SK-N-DZ (cell line): ENCODE measurements at regions not wholly inside any gene's neighbourhood (a gene's known extent, or its start where the extent isn't known, plus 50 kb on each side); places are given as distances from the start of the nearest gene placed in this dataset.
A peak's percentile ranks its signal among the peaks of the same experiment; 100 is the strongest.

Source experiments
- DNase-seq: peaks from one replicate; pipeline ENCODE4 v3.0.0-alpha.2; 2015; ENCODE audit warnings: low spot score

DNA sequence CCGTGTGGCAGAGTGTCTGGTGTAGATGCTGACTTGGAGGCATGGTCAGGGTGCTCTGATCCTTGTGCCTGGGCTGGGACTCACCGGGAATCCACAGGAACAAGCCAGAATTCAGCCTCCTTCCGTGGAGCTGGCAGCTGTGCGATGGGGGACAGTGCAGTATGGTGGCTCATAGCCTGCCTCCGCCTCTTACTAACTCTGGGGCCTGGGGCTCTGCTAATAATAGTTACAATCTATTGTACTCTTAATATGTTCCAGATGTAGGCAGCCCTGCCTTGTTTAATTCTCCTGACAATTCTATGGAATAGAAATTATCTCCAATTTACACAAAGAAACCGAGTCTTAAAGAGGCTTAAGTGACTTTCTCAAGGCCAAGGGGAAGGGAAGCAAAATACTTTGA lies 77.6 kb downstream of the PCDH1 start:
- no peak for DNase-seq

DNA sequence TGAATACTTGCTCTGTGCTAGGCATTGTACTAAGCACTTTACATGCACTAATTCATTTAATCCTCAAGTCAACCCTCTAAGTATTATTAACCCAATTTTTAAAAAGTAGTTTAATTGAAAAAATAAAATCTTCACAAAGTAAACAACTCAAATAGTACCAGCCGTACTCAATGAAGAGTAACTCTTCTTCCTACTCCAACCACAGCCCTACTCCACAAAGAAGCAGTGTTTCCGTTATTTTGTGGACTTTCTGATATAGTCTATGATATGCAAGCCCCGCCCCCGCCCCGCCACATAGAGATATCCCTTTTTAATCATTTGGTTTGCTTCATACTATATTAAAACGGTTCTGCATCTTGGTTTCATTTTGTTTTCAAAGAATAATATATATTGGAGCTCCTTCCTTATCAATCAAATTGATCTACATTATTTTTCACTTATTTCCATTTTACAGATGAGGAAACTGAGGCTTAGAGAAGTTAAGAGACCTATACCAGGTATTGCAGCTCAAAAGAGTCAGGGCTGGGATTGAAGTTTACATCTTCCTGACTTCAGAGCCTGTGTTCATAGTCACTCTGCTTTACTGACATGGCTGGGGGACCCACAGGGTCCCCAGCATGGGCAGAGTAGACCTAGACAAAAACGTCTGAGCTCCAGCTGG lies 78.6 kb downstream of the PCDH1 start:
- DNase-seq, result no peak

DNA sequence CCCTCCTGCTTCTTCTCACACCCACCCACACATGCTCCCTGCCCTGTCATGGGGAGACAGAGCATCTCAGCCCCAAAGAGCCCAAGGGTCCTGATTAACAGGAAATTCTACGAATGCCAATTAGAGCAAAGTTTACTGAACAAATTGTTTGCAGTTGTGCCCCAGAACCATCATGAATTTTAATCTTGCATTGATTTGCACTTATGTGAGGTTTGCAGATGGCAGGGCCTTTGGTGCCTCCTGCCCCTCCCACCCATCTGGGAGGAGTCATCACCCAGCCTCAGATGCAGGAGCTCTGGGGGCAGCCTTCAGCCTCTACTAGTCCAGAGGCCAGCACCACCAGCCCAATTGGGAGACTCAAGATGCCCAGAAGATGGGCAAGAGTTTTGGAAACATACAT lies 80.8 kb downstream of the PCDH1 start:
- no peak for DNase-seq

DNA sequence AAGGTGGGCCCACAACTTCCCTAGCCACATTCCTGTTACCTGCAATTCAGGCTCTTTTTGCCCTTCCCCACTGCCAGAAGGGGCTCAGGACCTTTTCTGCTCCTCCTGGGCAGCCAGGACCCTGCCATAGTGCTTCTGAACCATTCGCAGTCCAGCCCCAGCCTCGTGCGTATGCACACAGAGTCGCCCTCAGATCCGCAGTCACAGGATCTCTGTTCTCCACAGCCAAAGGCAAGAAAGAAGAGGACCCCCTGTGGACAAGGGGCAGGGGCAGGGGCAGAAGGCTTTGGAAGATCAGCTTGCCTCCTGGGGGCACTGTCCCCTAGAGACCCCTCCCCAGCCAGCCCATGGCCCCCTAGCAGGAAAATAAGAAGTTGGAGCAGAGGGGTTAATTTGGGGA lies 82.8 kb downstream of the PCDH1 start:
- DNase-seq, result no peak

DNA sequence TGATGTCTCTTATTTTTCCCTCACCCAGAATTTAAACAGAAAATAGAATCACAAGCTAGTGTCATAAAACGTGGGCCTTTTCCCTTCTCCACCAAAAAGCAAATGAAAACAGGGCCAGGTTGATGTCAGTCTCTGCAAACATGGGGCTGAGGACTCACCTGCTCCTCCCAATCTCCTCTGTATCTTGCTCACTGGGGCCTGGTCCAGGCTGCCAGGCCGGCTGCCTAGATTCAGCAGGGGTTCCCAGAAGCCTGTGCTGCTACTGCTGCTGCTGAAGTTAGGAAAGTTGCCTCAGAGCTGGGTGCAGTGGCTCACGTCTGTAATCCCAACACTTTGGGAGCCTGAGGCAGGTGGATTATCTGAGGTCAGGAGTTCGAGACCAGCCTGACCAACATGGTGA lies 84.3 kb downstream of the PCDH1 start:
- DNase-seq, result no peak

DNA sequence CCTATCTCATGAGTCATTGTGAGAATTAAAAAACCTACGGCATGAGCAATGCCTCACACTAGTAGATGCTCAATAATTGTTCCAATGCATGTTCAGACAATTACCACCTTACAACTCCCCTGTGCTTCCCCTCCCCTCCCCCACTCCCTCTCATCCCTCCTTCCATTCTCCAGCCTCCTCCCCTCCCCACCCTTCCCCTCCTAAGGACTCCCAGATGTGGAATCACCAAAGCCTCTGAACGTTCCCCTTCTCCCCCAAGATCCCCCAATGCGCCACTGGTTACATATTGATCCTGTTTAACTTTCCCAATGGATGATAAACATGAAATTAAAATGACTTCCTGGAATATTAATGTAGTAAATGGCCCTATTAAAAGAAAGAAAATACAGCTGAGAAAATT lies 84.8 kb downstream of the PCDH1 start:
- DNase-seq, result no peak

DNA sequence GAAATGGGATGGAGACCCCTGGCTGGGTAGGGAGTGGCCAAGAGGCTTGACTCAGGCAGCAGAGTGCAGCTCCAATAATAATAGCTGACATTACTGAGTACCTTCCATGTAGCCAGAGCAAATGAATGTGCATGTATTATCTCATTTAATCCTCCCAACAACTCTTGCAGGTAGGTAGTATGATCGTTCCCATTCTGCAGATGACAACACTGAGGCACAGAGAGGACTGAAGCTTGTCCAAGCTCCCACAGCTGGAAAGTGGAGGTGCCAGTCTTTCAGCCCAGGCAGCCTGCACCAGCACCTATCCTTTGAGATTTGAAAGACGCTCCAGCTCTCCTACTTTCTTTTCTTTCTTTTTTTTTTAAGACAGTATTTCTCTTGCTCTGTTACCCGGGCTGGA lies 87.6 kb downstream of the PCDH1 start:
- DNase-seq, result no peak

DNA sequence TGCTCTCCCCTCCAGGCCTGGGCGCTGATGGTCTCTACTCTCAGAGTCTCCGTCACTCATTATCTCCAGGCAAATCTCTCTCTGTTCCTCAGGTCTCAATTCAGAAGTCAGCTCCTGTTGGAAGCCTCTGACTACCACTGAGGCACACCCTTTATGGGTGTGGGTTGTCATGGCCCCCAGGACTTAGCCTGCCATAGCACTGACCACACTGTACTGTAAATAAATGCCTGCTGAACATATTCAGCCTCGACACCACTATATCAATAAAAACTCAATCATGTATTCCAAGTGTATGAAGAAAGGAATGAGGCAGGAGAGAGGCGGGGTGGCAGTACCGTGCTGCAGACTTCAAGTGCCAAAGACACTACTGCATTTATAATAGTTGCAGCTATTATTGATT lies 88.9 kb downstream of the PCDH1 start:
- no peak for DNase-seq

DNA sequence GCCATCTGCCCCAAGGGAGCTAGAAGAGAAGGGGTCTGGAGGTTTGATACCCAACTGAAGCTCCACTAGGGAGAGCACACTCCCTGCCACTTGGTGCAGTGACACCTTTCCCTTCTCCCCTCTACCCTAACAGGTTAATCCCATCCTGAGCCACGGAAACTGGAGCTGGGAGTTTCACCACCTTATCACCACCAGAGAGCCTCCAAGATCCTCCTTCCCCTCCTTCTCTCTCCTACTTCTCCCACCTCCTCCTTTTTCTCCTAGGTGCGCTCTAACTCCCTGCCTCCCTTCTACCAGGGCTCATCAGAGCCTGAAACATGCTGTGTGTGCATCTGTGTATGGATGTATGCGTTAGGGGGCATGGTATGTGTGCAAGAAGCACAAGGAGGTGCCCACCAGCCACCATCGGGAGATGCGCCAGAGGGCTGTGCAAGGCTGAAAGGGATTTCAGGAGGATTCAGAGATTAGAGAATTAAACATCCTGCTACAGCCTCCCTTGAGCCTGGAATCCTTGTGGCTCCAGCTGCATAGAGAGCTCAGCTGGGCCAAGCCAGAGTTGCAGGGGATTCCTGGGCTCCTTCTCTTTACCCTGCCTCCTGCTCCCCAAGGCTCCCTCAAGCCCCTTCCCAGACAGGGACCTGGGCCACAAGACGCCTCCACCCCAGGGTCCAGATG lies 89.8 kb downstream of the PCDH1 start:
- no peak for DNase-seq

DNA sequence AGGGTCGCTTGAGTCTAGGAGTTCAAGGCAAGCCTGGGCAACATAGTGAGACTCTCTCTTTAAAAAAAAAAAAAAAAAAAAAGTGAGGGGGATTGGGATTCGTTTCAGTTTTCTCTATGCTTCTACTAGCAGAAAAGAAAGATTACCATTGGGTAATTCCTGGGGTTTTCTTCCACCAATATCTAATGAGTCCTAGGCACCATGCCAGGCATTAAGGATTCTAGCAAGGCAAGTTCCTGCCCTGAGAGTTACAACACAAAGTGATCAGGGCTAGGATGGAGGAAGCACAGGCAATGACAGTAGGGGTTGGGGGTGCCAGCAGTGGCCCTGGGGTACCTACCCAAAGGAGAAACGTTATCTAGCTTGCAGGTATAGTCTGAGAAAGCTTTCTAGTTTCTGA lies 90.8 kb downstream of the PCDH1 start:
- DNase-seq, result no peak

DNA sequence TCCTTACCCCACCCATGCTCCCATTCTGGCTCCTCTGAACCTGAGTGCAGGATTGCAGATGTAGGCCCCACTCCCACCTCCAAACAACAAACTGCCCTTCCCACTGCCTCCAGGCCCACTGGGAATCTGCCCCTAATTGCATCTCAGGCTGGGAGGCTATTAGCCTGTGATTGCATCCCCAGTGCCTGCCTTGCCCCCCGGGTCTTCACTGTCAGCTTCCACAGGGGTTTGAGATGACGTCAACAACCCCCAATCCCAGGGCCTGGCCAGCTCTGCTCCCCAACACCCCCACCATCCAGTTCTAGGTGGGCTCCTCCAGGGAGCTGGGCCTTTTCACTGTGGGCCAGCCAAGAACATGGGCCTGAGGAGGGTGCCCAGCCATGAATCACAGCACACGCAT lies 91.5 kb downstream of the PCDH1 start:
- no peak for DNase-seq

DNA sequence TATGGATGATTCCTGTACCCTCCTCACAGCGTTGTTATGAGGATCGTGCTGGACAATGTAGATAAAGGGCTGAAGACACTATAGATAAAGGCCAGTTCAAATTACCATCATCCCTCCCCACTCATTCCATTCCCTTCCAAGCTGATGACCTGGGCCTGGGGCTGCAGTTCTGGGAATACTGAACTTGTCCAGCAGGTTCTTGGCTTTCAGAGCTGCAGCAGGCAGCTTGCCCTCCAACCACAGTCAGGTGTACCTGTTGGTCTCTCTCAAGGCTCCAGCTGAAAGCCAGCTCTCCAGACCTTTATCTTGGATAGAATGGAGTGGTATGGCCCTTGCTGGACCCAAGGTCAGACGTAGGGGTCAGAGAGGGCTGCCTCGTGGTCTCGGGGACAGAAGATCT lies 92.5 kb downstream of the PCDH1 start:
- no peak for DNase-seq

DNA sequence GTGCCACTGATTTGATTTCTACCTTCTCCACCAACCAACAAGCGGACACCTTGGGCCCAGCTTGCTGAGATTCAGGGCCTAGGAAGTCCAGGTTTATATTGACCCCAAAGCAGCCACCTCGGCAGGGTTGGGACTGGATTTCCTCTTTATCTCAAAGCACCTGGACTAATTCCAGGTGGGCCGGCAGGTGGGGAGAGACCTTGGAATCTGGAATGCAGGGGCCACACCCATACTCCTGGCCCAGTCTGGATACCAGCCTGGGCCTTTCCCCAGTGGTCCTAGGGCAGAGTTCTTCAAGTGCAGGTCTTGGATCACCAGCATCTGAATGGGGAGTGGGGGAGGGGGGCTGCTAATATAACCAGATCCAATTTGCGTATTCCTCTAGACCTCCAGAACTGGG lies 93.1 kb downstream of the PCDH1 start:
- DNase-seq, result no peak

DNA sequence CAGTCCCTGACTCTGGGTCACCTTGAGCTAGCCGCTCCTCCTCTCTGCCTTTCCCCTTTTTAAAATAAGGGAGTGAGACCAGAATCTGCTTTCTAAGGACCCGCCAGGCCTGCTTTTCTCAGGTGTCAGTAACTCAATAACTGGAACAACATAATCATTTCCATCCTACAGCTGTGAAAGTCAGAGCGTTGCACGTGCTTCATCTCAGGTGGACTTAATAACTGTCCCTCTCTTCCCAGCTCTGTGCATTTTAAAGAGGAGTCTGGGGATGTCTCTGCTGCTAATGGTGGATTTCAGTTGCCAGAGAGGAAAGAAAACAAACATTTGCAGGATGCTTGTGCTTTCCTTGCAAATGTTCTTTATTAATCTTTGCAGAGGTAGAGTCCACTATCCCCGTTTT lies 93.7 kb downstream of the PCDH1 start:
- DNase-seq, result no peak

DNA sequence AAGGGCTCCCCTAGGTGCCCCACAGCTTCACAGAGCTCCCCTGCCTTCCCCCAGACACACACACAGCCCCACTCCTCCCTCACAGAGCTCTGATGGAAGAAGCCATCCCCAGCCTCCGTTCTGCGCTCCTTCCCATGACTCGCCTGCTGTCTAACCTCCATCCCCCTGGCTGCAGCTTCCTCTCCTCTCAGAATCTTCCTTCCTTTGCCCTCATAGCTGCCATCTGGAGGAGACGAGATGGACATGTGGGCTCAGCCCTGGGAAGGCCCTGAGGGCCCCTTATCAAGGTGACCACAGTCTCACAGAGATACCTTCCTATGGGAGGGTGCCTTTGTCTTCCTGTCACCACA lies 94.3 kb downstream of the PCDH1 start:
- no peak for DNase-seq

DNA sequence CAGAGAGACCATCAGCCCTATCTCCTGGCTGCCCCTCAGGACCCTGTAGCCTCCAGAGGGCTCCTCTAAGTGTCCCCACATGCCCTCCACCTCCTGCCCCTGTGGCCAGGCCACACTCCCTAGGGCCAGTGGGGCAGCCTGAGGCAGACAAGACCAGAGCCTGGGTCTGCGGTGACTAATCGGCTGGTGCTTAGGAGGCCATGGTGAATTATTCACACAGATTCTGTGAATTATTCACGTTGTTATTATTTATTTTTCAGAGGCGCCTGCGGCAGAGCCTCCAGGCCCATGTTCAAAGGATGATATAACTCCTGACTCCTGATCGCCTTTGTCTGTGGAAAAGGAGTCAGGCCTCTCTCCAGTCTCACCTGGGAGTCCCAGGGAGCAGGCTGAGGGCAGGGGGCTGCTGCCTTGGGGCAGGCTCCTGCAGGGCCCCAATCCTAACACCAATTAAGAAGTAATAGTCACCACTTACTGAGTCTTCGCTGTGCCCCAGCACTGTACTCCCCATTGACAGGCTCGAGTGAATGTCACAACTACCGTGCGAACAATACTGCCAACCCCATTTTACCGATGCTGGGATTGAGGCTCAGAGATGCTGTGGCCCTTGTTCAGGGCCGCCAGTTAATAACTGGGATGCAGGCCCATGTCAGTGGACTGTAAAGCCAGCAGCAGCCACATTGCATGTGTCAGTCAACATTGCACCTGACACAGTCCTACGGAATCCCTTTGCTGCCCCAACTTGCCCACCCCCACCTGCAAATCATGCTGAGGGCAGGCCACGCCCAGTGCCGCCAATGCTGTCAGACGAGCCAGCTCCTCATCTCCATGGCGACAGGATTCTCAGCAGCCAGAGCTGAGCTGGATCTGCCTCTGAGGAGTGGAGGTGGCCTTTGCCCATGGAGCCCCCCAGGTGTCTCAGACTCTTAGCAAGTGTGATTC lies 94.9 kb downstream of the PCDH1 start:
- no peak for DNase-seq

DNA sequence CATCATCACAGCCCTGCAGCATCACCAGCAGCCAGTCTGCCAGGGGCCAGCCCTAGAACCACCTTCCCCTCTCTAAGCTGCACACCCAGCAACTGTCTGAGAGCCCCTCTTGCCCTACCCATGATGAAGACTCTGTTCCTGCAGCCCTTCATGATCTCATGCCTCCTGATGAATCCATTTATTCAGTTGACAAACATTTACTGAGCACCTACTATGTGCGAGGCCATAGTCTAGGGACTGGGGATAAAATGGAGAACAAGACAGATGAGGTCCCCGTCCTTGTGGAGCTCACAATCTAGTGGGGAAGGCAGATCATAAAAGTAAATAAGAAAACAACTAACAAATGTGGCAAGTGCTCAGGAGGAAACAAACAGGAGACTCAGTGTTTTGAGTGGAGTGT lies 96.3 kb downstream of the PCDH1 start:
- DNase-seq, result no peak

DNA sequence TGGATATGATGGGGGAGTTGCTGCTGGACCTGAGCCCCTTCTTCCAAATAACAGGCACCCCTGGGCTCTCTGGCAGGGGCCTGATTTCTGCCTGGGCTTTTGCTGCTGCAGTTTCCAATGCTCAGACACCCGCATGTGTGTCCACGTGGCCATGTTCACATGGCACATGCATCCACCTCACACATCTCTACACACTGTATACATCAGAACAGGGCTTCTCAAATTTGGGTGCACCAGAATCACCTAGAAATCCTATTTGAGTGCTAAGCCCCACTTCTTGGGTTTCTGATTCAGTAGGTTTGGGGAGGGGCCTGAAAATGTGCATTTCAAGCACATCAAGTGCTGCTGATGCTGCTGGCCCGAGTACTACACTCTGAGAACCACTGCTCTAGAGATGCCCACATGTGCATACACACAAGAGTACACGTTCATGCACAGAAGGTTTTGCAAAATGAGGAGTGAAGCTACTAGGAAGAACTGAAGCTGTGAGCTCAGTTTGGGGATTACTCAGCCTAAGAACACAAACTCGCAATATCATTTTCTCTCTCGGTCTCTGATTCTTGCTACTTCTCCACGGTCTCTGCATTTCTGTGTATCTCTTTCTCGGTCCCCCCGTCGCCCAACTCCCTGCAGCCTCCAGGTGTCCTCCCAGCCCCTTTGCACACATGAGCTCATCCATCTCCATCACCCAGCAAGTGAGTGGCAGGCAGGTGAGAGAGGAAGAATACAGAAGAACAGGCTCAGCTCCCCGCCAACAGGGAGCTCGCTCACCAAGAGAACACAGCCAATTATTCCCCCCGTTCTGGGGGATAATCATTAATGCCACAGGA lies 97.0 kb downstream of the PCDH1 start:
- no peak for DNase-seq

DNA sequence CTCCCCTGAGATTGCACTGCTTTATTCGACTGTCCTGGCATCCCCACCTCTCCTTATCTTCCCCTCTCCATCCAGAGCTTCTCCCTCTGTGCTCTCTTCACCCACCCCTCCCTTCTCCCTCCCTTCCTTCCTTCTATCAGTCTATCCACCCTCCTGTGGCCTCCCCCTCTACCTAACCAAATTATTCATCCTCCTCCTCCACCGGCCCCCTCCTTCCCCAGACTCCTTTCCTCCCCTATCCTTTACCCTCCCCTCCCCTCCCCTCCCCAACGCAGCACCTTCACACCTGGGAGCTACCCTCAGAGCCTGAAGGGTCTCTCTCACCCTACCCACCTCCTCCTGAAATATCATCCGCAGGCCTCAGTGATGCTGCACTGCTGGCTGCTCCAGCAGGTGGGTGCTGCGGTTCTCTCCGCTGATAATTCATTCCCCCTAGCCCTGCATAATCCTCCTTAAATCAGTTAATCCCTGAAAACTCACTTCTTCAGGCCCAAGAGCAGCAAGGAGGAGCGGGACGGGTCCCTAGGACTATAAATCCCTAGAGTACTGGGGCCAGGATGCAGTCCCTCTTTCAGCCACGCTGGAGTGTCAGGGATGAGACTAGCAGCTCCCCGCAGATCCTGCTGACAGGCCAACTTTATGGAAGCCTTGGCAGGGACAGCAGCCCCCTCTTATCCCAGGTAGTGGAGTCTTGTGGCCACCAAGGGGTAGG lies 97.8 kb downstream of the PCDH1 start:
- DNase-seq, result peak; percentile 54

DNA sequence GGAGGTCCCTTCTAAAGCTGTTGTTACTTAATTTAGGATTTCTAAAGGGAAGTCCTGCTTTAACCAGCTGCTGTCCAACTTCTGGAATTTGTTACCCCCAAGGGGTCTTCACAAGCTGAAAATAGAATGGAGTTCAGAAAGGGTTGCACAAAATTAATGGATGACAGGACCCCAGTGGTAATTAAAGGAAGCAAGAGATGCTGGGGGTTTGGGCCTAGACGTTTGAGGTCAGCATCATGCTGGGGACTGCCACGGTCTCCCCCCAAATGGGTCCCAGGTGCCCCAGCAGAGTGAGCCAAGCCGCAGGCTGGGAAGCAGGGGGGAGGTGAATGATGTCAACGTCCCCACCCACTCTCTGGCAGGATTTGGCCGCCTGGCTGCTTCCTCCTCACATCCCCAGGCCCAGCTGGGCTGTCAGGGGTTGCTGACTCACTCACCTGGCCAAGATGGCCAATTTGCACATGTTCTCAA lies 97.5 kb upstream of the ARAP3 start:
- no peak for DNase-seq

DNA sequence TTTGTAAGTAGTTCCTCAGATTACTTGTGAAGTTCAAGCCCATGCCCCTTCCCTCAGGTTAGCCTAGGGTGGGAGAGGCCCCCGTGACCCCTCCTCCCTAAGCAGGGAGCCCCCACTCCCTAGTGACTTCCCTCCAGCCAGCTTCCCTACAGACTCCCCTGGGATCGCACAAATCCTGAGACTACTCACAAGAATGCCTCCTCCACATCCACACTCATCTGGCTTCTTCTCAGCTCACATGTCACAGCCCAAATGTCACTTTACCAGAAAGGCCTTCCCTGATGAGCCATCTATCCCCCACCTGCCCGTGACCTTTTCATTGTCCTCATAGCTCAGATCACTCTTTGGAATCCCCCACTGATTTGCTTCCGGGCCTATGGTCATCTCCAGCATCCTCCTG lies 96.7 kb upstream of the ARAP3 start:
- no peak for DNase-seq
